HG02981 (cell line): ENCODE measurements at regions not wholly inside any gene's neighbourhood (a gene's known extent, or its start where the extent isn't known, plus 50 kb on each side); places are given as distances from the start of the nearest gene placed in this dataset.

Source experiments
- ATAC-seq: cut with Tn5 transposase; IDR thresholded peaks from one replicate; pipeline ENCODE4 v1.9.1; 2021; ENCODE audit warnings: mild to moderate bottlenecking, moderate library complexity; ENCODE audit not compliant: unreplicated experiment

GRCh38 chr3:117059067-117059955, 349.7 kb downstream of the TUSC7 start:
- no peak for ATAC-seq

- ATAC-seq = no peak
These were observed 350.3 kb downstream of the TUSC7 start for GRCh38 chr3:117059956-117060270.

GRCh38 chr3:117063930-117064329, 354.4 kb downstream of the TUSC7 start:
- ATAC-seq = no peak

GRCh38 chr3:117068301-117068700, 358.7 kb downstream of the TUSC7 start:
- no peak for ATAC-seq

DNA sequence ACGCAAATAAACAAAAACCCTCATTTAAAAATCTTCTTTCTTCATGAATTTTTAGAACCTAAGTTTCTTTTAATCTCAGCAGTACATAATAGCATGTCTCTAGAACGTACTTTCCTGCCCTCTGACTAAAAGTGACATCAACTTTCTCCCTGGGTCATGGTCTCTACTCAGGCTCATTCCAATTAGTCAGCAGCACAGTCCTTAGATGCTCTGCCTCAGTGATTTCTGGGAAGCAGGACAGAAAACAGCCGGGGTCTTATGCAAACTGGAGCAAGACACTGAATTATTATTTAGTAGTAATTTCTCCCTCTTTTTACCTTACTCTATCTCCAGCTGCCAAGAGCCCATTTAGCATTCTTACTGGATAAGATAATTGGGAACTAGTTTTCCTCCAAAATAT, 365.2 kb downstream of the TUSC7 start:
- ATAC-seq = no peak

DNA sequence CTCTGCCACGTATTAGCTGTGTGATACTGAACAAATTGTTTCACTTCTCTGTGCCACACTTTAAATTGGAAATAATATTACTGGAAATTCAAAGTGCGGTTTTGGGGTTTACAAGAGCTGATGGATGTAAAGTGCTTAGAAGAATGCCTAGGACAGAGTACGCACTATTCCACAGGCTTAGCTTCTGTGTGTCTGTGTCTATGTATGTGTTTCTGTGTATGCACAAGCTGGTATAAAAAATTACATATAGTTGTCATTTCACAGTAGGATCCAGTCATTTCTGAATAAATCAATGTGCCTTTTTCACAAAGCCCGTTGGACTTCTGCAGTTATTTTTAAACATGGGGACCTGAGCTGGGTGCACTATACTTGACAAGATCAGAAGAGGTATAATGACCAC, 370.4 kb downstream of the TUSC7 start:
- ATAC-seq = no peak

DNA sequence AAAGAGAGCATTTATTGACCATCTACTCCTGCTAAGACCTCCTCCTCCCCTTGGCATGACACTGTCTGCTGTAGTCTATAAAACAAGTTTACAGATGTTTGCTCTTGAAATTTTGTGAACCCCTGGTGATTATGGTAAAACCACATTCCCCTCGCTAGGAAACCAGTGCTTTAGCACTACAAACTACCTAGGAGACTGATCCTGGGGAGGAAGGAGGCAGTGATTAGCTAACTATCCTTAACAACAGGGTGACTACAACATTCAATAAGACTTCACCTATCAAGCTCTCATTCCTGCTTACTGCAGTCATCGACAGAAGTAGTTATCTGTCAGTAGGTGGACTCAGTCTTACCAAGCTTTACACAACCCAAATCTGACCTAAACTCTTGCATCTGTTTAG, 371.3 kb downstream of the TUSC7 start:
- ATAC-seq = no peak

- no peak for ATAC-seq
These were observed 374.7 kb downstream of the TUSC7 start for GRCh38 chr3:117084277-117084676.

DNA sequence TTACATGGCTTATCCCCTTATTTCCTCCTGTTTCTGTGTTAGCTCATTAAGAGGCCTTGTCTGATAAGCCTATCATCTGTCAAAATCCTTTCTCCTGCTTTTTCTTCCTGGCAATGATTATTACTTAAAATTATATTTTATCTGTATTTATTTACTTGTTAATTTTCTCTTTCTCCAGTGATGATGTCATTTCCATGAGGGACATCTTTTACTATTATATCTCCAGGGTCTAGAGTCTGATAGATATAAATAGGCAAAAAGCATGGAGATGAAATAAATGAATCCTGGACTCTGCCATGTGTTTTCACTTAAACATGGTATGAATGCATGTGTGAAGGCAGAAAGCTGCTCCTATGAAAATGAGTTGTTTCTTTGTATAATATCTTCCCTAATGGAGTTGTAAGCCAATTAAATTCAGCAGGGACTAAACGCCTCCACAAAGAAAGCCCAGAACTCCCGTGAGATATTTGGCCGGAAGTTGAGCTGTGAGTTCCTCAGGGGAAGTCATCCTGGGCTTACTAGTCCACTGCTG, 375.2 kb downstream of the TUSC7 start:
- no peak for ATAC-seq

- no peak for ATAC-seq
These were observed 382.1 kb downstream of the TUSC7 start for GRCh38 chr3:117091676-117092075.

GRCh38 chr3:117096549-117096948, 387.0 kb downstream of the TUSC7 start:
- no peak for ATAC-seq

DNA sequence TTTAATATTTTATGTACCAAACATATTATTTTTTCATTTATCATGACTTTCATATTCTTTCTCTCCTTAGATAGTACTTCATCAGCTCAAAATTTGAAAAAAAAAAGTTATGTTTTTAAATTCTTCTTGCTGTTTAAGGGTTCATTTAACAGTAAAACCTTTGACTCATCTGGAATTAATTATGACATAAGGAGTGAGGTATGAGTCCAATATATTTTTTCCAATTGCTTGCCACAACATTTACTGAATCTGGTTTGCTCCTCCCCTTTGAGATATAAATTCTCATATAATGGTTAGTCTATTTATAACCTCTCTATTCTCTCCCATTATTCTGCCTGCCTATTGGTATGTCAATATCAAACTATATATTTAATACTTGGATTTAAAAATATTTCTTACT, 387.8 kb downstream of the TUSC7 start:
- ATAC-seq = no peak

GRCh38 chr3:117101697-117102096, 392.1 kb downstream of the TUSC7 start:
- no peak for ATAC-seq

DNA sequence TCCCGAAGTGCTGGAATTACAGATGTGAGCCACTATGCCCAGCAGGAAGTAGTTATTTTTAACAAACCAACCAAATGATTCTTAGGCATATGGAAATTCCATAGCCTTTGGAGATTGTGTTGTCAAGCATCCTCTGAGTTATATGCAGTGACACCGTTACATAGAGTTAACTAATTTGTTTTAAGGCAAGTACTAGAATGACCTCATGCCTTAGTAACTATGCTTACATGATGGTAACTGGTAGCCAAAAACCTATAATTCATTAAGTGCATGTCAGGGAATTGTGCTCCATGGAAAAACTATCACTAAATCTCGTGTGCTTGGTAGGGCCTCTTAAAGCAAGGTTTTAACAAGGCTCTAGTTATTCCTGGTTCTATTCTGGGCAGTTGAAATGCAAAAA, 392.8 kb downstream of the TUSC7 start:
- ATAC-seq = no peak

DNA sequence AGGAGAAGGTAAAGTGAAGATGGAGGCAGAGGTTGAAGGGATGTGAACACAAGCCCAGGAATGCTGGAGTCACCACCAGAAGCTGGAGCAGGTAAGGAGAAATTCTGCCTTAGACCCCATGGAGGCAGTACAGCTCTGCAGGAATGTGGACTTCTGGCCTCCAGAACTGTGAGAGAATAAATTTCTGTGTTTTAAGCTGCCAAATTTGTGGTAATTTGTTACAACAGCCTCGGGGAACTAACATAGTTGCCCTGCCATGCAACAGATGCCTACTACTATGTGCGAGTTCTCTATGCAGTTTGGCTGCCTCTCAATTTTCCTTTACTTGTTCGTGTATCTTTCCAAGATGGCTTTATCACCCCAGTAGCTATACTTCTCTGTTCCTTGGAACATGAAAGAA, 394.1 kb downstream of the TUSC7 start:
- no peak for ATAC-seq

DNA sequence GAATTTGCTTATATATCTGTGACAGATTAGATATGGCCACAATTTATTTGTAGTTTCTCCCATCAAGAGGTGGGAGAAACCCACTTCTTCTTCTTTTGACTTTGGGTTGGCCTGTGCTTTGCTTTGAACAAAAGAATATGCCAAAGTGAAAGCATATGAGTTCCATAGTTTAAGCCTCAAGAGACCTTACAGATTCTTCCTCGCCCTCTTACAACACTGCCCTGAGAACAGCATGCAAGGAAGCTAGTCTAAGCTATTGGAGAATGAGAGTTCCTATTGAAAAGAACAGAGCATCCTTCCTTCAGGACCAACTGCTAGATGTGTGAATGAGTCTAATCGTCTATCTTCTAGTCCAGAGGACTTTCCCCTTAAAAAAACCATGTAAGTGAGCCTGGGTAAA, 394.8 kb downstream of the TUSC7 start:
- no peak for ATAC-seq

DNA sequence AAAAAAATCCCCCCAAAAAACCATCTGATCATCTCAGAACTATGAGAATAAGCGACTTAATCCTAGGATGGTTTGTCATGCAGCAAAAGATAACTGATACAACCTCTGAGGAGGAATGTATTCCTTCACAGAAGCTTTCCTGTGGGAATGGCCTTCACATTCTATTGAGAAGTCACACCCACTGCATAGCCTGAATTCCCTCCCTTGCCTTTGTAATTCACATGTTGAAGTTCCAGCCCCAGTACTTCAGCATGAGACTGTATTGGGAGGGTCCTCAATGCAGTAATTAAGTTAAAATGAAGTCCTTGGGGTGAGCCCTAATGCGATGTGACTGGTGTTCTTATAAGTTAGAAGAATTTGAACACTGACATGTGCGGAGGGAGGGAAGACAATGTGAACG, 395.2 kb downstream of the TUSC7 start:
- ATAC-seq = no peak

- ATAC-seq = no peak
These were observed 396.1 kb downstream of the TUSC7 start for GRCh38 chr3:117105686-117106085.

GRCh38 chr3:117106396-117106795, 396.8 kb downstream of the TUSC7 start:
- ATAC-seq = no peak

GRCh38 chr3:117107946-117108345, 398.4 kb downstream of the TUSC7 start:
- no peak for ATAC-seq

DNA sequence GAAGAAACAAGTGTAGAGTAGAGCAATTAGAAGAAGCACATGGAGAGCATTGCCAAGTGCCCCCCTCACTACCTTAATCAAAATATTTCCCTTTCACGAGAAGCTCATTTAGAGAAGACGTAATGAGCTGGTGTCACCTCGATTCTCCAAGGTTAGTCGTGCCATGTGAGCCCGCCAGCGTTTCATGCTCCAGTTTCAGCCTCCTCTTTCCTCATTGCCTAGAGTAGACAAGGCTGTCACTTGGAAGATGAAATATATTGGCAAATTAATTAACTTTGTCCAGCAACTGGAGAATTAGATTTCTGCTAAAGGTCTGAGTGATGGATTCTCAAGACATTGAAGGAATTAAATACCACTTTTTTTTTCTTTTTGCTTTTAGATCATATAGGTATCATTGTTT, 399.6 kb downstream of the TUSC7 start:
- ATAC-seq = no peak

- ATAC-seq = no peak
These were observed 405.1 kb downstream of the TUSC7 start for GRCh38 chr3:117114517-117115265.
